CD4-positive, alpha-beta T cell treated with Interleukin-4 for 1 hour (primary cell): ENCODE measurements at regions not wholly inside any gene's neighbourhood (a gene's known extent, or its start where the extent isn't known, plus 50 kb on each side); places are given as distances from the start of the nearest gene placed in this dataset.

Experiments
- DNase-seq, 2 donors: peaks; one replicate each; pipeline ENCODE4 v3.0.0-alpha.2; 2020 to 2022

DNA sequence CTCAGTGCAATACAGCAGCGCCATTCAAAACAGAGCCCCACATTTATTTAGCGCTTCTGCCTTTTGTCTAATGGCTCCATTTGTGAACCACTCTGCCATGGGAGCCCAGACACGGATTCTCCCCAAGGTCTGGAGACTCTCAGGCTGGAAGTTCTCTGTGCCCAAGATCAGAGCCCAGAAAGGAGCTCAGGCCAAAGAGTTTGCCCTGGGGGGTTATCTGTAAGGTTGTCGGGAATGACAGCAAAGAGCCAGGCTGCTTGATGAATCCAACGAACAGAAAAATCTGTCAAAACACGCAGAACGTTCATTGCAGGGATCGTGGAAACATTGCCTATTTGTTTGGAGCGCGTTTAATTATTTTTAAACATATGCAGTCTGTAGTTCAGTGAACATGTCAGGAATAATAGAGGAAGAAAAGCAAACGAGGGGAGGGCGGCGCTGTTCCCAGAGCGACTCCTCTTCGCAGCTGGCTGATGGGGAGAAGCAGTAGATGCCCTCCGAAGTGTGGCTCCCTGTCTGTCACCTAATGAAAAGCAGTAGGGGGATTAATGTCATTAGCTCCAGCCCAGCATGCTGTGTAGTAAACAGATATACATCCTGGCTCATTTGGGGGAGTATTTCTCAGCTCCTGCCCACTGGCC is 464.9 kb upstream of the MPDZ start:
- no peak for DNase-seq

DNA sequence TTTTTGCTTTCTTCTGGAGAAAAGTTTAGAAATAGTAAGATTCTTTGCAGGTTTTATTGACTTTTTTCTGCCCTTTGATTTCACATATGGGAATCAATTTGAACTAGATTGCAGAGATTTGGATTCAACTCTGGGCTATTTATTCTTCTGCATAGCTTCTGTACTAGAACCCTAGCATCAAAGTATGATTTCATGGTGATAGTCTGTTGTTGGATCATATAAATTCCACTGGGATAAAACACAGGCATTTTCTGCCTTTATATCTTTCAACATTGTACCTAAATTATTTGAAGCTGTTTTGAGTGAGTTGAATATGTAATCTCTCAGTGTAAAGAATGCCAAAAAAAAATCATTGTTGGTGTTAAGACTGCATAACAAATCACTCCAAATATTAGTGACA is 458.4 kb upstream of the MPDZ start:
- DNase-seq: no peak

DNA sequence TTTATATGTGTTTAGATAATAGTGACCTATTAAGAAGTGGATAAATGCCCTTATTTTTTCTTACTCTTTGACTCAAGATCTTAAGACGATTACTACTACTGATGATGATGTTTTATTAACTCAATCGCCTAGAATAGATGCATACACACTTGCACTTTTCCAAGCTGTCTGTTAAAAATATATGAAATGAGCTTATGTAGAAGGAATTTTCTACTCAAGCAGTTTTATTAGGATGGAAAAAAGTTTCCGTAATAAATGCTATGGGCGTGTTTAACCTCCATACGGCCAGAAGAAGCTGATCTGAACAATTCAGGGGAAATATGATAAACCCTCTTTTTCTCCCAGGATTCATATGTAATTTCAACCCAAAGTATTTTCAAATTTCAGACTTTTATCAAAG is 455.7 kb upstream of the MPDZ start:
- no peak for DNase-seq

DNA sequence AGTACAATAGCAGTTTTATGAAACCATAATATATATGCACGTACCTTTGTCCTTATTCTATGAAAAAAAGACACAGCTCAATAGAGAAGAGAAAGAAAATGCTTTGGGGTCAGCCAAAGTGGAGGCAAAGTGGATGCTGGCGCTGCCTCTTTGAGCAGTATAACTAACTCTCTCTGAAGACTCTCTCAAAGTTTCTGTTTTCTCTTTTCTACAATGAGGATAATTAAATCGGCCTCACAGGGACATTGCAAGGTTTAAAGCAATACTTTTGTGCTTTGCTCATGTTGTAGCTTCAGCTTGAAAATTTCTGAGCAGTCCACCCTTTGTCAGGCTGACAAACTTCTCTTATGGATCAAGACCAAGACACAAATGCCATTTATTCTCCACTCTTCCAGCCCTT is 455.1 kb upstream of the MPDZ start:
- no peak for DNase-seq

DNA sequence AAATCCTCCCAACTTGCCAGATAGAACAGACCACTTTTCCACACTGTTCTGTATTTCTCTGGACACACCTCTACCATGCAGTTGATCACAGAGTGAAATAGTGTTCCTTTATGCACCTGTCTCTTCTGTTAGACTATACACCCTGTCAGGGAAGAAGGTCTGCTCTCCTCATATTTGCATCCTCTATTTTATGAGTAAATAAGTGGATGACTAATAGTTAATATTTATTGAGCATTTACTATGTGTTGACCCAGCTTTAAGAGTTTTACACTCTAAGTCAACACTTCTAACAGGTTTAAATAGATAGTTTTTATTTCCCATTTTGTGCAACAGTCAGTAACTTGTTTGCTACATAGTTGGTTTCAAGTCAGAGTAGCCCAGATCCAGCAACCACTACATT is 452.8 kb upstream of the MPDZ start:
- no peak for DNase-seq

DNA sequence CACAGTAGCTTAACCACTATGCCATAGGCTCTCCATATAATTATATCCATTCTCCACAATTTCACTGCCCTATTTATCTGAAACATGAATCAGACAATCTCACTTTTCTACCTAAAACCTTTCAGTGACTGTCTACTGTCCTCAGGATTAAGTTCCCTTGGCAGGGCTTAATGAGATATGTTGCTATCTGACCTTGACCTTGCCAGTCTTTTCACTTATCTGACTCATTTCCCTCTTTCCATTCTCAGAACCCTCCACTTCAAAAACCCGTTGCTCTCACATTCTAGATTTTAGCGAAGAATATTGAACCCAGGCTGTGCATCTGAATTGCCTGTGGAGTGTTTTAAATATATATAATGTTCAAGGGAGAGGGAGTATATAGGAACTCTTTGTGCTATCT is 452.1 kb upstream of the MPDZ start:
- no peak for DNase-seq

DNA sequence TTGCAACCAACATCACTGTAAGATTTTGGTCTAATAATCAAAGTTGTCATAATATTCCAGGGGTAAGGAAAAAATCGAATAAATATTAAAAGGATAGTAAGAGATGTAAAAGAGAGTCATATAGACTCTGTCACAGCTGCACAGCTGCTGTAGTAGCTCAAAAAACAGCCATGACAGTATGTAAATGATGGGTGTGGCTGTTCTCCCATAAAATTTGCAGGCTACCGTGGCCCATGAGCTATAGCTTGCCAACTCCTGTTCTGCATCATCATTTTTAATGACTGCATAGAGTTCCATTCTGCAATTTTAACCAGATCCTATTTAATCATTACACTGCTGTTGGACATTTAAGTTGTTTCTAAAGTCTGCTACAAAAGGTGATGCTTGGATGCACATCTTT is 450.5 kb upstream of the MPDZ start:
- DNase-seq: no peak

DNA sequence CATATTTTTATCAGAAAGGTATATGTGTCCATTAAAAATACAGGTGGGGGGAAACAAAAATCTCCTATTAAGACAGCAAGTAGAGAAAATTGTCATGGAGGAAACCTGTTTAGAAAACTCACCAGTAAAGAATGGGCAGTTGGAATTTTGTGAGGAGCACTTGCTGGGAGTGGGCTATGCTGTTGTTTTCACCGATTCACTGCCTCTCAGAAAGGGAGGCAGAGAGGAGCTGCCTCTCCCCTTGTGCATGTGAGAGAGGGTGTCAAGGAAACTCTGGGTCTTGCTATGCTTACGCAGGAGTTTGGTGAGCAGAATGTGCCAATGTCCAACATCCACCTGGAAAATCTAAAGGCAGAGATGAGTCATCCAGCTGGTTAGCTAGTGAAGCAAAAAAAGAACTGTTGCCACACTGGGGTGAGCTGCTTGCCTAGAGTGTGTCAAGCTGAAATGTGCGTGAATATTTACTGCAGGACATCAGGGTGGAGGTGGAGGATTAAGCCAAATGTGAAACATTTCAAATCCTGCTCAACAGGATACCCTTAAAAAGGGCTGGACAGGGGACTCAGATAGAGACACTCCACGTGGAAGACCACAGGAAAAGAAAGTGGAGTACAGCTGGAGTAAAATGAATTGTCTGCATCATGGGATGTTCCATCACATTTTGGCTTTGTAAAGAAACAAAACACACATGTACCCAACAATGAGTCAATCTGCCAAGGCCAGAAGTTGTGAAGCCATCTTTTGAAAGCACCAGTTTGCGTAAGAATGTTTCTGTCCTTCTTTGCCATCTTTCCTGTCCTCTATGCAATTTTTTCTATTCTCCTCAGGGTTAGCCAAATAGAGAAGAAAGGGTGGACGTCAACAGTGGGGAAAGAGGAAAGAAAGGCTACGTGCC is 449.7 kb upstream of the MPDZ start:
- DNase-seq: no peak

DNA sequence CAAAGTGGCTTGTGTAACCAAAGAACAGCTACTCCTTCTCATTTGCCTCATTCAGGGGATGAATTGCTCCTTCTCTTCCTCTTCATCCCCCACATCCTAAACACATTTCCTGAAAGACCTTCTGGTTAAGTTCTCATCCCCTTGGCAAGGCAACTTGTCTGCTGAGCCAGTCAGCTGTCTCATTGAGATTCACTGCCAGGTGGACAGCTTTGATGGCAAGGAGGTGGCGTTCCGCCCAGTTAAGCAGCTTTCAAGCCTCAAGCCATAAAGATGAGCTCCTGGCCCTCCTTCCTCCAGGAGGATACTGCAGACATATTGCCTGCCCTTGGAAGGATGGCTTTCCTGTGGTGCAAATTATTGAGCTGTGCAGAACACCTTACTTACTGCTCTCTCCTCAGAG is 448.6 kb upstream of the MPDZ start:
- DNase-seq: no peak

DNA sequence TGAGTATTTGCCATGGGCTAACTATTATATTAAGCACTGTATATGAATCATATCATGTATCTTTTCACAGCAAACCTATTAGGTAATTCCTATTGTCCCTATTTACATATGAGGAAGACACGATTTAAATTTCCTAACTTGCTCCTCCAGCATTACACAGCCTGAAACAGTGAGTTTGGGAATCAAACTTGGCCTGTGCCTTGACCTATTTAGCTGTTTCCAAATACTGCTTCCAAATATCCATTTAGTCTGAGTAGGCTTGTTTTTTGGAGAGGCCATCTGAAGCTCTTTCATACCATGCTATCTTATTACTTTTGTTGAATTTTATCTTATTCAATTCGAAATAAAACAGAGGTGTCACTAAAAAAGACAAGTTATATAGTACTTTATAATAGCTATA is 447.3 kb upstream of the MPDZ start:
- no peak for DNase-seq

DNA sequence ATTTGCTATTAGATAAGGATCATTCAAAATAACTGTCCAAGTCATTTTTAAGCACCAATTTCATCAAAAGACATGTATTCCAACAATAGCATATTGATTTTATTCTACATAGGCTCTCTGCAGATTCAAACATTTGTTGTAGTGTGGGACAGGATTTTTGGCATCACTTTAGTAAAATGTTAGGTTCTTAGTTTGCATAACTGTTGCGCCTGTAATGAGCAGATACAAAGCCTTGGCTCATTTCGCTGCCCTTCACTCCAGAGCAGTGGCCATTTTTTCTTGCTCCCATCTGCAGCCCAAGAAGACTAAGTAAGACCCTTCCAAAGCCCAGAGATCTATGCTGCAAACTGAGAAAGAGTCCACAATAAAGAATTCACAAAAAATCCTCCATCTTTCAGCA is 446.0 kb upstream of the MPDZ start:
- no peak for DNase-seq

DNA sequence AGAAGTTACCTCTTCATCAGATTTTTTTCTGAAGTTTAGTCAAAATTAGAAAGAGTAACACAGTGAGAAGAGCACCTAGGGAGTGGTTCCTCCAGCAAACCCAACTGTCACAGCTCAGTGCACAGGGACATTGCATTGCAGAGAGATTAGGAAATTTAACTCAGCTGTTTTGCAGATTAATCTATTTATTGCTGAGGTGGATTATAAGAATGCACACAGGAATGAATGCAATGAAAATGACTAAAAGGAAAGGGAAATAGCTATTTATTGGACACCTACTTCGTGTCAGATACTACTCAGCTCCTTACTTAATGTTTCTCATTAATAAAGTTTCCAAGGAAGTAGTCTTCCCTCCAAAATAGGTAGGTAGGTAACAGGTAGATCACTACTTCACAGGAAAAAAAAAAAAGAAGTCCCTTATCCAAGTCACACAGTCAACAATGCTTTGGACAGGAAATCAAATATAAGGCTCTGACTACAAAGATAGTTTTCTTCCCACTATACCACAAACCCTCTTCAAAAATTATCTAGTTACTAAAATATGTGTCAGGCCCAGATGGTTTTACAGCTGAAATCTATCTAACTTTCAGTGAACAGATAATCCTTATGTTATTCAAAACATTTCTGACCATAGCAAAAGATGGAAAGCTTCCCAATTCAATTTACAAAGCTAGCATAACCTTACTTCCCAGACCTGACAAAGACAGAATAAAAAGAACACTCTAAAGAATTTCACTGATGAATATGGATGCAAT is 442.2 kb upstream of the MPDZ start:
- DNase-seq: no peak

DNA sequence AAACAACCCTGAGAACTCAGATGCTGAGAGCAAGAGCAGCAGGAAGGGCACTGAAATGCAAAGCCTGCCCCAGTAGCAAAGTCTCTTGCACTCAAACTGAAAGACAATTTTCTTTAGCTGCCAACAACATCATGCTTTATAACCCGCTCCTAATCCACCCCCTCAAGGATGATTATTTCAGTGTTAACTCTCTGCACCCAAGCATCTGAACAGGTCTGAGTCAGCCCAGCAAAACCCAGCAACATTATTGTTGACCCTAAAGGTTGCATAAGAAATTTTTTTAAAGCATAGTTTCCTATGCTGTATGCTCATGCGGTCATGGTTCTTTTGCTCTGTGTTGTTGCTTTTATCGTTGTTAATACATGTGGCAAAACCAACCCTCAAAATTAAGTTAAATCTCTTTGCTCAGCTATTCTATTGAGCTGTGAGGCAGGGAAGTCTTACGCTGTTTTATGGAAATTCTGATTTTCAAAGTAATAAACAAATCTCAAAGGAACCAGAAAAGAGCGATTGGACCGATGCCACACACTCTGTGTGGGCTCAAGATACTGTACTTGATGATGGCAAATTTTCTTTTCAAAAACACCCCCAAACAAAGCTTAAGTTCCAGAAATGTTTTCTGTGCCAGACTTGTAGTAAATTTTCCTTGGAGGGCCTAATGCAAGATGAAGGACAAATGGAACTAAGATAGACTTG is 440.6 kb upstream of the MPDZ start:
- DNase-seq: no peak

DNA sequence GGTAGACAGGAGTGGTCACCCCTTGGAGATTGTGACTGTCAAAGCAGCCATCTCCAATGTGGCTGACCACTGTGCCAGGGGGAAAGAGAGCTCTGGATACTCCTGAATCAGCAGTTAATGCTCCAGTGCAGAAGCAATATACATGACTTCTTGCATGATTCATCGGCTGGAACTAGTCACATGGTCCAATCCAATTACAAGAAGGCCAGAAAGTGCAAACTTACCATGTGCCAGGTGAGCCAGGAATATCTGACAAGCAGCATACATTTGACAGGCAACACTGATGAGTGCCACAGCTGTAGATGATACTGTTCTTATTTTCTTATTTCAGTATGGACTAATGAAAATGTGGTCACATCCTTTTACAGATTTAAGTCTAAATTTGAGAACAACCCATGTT is 440.0 kb upstream of the MPDZ start:
- no peak for DNase-seq

DNA sequence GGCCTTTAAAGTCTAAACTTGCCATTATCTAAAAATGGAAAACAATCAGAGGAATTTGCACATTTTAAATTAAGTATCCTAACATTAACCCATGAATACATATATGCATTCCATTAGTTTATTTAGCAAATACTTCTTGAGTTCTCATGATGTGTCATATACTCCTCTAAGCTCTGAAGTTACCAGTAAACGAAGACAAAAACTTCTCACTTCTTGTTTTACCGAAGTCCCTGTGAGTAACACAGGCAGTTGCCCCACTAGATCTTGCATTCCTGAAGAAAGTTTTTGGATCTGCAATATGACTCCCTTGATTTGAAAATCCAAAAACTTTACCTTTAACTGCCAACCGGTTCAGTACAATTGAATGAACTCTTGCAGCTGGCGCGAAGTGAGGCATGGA is 439.0 kb upstream of the MPDZ start:
- DNase-seq: no peak

DNA sequence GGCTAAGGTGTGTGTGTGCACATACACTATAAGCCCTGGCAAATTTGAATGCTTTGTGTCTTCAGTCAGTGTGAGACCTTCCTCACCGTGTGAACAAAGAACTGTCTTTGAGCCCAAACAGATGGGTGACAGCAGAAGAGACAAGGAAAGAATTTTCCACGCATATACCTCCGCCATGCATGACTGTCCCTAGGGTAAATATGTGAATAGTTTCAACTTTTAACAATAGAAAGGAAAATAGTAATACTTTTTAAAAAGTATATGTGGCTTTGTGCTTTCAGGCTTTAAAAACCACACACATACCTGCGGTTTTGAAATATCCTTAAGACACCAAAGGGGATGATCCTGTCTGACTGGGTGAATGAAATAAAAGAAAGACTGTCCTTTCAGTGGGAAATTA is 438.6 kb upstream of the MPDZ start:
- DNase-seq: no peak

DNA sequence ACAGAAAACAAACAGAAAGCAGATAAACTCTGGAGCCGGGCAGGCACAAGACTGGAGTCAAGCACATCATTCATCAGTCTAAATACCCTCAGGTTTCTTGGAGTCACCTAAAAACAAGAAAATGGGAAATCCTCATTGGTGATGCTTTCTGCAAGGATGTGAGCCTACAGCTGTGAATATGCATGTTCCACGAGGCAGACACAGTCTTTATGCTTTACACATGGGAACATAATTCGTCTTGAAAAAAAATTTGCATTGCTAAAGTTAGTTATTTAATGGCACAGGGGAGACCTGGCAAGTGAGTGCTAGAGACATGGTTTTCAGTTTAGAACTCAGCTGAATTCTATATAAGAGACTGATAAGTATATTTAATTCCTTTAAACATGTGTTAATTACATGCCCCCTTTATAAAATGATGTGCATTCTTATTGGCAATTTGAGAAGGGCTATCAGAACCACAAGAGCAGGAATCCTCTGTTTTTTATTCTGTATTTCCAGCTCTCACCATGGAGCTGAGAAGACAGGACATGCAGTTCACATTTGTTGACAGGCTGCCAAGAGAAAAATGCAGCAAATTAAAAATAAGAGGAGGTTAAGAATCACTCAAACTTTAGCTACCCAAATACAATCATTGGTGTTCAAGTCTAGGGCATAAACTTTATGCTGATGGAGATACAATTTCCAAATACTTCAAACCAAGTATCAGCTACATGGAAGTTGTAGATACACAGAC is 438.0 kb upstream of the MPDZ start:
- no peak for DNase-seq

DNA sequence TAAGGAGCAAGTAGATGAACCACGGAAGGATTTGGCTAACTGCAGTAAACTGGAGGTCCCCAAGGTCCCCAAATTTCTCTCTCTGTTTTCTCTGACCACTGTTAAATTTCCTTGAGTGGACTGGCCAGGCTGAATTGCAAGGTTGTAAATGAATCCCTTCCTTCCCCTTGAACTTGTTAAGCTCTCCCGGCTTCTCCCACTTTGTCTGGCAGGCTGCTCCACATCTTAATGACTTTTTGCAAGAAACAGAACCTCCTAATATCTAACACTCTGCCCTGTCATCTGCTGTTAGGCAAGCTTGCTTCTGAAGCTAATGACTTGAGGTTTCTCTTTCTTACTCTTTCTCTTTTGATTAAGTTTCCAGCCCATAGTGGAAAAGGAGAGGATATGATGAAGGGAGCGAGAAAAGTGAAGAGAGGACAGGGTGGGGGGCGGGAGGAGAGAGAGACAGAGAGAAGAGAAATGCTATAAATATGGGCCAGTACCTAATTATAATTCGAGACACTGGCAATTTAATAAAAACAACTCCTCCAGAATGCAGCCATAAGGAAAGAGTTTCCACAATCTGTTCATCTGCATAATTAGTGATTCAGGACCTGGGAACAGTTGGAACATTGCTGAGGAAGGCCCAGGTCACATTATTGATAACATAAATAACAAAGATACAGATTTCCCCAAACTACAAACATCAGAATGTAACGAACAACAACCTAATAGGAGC is 437.3 kb upstream of the MPDZ start:
- no peak for DNase-seq

DNA sequence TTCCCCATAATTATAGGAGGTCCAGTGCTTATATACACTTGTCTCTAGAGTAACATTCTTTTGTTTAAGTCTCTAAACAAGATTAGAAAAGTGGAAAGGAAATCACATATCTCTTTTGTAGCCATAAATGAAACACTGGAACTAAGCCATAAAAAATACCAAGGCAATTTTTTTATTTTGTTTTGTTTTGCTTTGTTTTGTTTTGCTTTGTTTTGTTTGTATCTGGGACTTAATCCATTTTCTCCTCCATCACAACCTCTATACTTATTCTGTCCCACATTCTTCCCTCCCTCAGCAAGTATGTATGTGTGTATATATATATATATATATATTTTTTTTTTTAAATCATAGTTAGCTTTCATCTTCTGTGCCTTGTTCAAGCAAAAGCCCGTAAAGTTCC is 436.6 kb upstream of the MPDZ start:
- no peak for DNase-seq

DNA sequence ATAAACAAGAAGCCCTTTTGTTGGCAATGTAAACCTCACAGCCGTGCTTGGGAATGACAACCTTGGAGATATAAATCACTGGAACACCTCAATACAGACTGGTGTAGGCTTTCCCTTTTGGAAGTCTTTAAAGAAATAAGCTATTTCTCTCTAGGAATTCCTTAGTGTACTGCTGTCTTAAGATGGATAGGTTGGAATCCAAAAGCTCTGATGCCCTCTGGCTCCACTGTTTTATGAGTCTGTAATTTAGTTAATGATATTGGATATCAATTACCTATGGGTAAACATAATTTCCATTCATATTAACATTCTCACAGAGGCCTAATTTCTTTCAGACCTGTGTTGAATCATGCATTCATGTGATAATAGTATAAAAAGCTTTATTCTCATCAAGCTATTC is 435.9 kb upstream of the MPDZ start:
- no peak for DNase-seq

DNA sequence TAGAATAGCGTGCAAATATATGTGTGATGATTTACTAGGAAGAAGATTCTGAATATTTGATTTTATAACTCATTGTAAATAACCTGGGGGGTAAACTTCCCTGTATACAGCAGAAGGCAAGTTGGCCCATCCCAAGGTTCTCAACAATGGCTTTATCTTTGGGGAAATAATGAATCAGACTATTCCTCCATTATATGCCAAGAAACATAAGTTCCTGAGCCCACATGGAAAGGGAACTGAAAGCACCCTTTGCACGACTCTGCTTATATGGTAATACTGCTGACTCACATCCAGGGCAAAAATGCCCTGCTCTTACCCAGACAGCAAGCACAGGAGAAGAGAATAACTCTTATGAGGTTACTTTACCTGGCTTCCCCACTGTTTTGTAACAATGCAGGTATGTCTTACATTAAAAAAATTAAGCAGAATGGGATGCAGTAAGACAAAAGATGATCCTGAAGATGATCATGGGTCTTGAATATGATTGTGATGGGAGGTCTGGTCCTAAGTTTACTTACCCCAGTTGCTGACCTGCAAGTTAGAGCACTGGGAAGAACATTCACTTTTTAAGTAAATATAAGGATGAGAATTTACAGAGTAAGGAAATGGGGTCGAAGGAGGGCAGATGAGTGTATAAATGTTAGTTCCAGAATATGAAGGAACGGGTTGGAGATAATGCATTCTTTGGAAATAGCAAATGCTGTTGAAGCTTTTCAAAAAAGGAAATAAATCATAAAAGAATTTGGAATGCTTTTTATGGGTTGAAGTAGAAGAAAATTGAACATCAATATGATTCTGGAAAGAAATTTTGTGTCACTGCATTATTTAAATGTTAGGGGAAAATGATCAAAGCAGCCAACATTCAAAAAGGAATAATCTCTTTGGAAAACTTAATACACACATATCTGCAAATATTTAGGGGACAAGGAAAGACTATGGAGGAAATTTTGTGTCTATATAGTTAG is 428.4 kb upstream of the MPDZ start:
- DNase-seq: no peak
